C4-2B (cell line): ENCODE measurements at regions not wholly inside any gene's neighbourhood (a gene's known extent, or its start where the extent isn't known, plus 50 kb on each side); places are given as distances from the start of the nearest gene placed in this dataset.
"Not testable (repeated sequence)": the region's sequence is repeated elsewhere in the genome, so short reads cannot be mapped to it uniquely, and the experiment has no call there.

Experiments used
- H3K27ac ChIP-seq: fragments of 450-650 bp; 2 replicates; pipeline ENCODE4 v1.5.1; 2017
- ZFX ChIP-seq: fragments of 450-650 bp; IDR thresholded peaks from 2 replicates; pipeline ENCODE4 v1.6.1; 2017
- TF ChIP-seq, protein P1 (sequence below): fragments of 450-650 bp; conservative IDR thresholded peaks from 2 replicates; pipeline ENCODE4 v1.5.1; 2017; ENCODE audit warnings: mild to moderate bottlenecking

DNA sequence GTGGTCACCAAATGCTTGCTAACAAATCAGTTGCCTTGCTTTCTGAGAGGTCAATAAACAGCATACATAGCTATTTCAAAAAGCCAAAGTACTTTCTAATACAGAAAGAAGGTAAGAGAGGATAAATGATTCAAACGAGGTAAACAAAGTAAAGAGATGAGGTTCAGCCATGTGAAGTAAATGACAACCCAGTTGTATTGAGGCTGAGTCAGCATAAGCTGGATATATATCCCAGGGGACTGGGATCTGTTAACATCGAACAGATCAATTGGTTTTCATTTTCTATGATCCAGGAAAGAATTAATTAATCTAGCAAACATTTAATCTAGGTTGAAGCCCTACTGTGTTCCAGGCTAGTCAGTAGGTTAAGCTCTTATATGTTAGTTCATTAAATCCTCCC is 97.3 kb upstream of the GRIA3 start:
- TF ChIP-seq, protein P1, sequence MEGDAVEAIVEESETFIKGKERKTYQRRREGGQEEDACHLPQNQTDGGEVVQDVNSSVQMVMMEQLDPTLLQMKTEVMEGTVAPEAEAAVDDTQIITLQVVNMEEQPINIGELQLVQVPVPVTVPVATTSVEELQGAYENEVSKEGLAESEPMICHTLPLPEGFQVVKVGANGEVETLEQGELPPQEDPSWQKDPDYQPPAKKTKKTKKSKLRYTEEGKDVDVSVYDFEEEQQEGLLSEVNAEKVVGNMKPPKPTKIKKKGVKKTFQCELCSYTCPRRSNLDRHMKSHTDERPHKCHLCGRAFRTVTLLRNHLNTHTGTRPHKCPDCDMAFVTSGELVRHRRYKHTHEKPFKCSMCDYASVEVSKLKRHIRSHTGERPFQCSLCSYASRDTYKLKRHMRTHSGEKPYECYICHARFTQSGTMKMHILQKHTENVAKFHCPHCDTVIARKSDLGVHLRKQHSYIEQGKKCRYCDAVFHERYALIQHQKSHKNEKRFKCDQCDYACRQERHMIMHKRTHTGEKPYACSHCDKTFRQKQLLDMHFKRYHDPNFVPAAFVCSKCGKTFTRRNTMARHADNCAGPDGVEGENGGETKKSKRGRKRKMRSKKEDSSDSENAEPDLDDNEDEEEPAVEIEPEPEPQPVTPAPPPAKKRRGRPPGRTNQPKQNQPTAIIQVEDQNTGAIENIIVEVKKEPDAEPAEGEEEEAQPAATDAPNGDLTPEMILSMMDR: no peak
- no peak for TF ChIP-seq ZFX

DNA sequence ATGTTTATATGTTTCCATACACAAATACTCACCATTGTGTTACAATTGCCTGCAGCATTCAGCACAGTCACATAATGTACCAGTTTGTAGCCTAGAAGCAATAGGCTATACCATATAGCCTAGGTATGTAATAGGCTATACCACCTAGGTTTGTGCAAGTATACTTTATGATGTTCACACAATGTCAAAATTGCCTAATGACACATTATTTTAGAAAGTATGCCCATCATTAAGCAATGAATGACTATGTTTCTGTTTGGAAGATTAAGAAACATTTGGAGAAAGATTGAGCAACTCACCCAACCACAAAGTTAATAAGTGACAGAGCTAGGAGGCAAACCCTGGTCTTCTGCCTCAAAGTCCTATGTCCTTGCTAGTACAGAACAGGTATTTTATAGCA is 96.8 kb upstream of the GRIA3 start:
- H3K27ac ChIP-seq: no peak overlapping the region
- no peak for TF ChIP-seq ZFX
- TF ChIP-seq, protein P1: no peak

More for the DNA sequence above, 97.3 kb upstream of the GRIA3 start:
- H3K27ac ChIP-seq: no peak overlapping the region

DNA sequence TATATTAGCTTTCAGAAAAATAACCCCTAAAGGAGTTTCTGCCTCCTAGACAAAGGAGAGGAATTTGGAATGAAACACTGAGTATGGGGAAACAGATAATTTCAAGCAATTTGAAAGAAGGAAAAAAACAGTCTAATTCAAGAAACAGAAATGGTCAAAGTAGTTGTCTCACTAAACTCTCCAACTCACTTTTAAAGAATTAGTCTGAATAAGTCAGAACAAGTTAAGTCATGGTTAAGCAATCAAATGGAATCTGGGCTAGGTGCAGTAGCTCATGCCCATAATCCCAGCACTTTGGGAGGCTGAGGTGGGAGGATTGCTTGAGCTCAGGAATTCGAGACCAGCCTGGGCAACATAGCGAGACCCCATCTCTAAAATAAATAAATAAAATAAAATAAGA is 95.7 kb upstream of the GRIA3 start:
- no peak overlapping the region for H3K27ac ChIP-seq
- TF ChIP-seq, protein P1: no peak
- TF ChIP-seq ZFX: no peak

DNA sequence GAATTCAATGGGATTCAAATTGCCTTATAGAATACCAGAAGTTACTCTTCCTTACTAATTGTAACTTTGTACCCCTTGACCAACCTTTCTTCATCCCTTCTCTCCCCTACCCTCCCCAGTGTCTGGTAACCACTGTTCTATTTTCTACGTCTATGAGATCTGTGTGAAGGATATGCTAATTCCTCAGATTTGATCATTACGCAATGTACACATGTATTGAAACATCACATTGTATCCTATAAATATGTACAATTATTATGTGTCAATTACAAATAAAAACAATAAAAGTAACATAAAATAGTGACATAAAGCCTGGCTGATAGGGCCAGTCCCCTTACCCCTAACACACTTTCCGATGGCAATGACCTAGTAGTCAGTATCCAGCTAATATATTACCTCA is 95.1 kb upstream of the GRIA3 start:
- H3K27ac ChIP-seq: no peak overlapping the region
- no peak for TF ChIP-seq ZFX
- TF ChIP-seq, protein P1: no peak

DNA sequence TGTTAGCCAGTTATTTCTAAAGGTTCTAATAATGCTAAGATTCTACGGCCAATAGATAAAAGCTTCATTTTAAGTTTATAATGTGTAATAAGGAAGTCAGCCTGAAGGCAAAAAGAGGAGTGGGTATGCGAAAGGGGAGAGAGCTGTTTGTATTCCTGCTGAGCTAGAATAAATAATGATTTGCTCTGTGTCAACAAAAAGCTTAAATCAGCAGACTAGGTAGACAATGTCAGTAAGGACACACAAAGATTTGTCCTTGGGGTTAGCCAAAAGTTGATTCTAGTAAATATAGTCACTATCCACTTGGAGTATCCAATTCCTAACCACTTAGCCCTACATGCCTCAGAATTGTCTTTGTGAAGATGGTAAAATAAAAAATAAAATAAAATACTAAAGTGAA is 90.3 kb upstream of the GRIA3 start:
- no peak overlapping the region for H3K27ac ChIP-seq
- no peak for TF ChIP-seq ZFX
- TF ChIP-seq, protein P1: no peak

DNA sequence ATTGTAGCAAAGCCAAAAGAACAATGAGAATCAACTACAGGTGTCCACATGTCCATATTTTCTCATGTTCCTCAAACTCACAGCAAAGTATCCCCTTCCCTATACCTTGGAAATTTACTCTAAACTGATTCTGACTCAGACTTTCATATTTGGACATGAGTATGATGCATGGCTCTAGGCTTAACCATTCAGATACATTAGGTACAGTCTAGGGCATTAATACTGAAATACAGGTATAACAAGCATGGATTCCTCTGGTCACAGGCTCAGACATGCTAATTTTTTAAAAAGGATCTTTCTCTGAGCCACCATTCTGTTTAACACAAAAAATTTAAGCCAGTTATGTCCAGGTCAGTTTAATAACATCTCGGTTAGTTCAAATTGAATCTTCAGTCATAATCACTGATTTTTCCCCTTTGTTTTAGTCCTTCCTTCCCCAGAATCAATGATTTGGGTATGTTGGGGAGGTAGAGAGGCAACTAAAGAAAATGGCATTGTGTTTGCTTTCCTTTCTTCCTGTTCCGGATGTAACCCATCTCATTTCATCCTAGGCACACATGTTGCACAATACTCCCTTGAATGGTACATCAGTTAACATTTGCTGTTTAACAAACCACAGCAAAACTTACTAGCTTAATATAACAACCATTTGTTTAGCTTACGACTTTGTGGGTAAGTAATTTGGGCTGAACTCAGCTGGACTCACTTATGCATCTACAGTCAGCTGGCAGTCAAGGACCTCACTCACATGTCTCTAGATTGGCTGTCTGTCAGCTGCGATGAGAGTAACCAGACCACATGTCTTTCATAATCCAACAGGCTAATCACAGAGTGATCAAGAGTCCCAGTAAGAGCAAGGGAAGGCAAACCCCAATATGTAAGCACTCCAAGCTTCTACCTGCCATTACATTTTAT is 75.3 kb upstream of the GRIA3 start:
- TF ChIP-seq, protein P1: no peak
- no peak for TF ChIP-seq ZFX
- no peak overlapping the region for H3K27ac ChIP-seq

DNA sequence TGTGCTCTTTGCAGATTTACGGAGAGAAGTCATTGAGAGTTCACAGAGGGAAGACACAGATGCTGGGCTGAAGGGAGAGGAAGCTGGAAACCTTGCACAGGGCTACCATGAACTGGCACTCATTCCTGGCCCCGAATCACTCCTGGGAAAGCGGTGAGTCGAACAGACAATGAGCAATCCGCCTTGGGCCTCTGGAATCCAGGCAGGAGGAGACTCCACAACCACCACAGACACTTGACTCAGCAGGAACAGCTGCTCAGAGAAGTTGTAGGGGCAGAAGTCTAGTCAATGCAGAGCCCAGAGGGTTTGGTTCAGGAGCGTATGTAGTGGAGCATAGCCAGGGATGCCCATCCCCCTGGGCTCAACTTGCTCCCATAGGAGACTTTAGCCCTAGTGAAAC is 62.8 kb upstream of the GRIA3 start:
- TF ChIP-seq ZFX: no peak
- TF ChIP-seq, protein P1: no peak

DNA sequence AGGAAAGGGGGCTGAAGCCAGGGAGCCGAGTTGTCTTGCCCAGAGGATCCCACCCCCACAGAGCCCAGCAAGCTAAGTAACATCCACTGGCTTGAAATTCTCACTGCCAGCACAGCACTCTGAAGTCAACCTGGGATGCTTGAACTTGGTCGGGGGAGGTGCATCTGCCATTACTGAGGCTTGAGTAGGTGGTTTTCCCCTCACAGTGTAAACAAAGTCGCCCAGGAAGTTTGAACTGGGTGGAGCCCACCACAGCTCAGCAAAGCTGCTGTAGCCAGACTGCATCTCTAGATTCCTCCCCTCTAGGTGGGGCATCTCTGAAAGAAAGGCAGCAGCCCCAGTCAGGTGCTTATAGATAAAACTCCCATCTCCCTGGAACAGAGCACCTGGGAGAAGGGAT is 54.3 kb upstream of the GRIA3 start:
- not testable (repeated sequence) for H3K27ac ChIP-seq

More for the DNA sequence above, 62.8 kb upstream of the GRIA3 start:
- no peak overlapping the region for H3K27ac ChIP-seq
